Fibroblast of lung (primary cell): ENCODE measurements at regions not wholly inside any gene's neighbourhood (a gene's known extent, or its start where the extent isn't known, plus 50 kb on each side); places are given as distances from the start of the nearest gene placed in this dataset.

Source experiments
- DNase-seq, 2 donors: peaks; one replicate each; pipeline versions ENCODE4 v3.0.0 to v3.0.0-alpha.2; 2010; ENCODE audit warnings: low read depth in 2 of 2
- H2AFZ ChIP-seq: 2 replicates; pipeline ENCODE4 v1.5.1; 2012; ENCODE audit warnings: low read length, control low read depth, inconsistent platforms
- H3K27ac ChIP-seq: 2 replicates; pipeline ENCODE4 v1.5.1; 2011; ENCODE audit warnings: low read length, control low read depth; ENCODE audit not compliant: insufficient read depth
- H3K27me3 ChIP-seq: 2 replicates; pipeline ENCODE4 v1.5.1; 2011; ENCODE audit warnings: mild to moderate bottlenecking, low read length; ENCODE audit not compliant: control insufficient read depth, insufficient read depth
- H3K36me3 ChIP-seq: 2 replicates; pipeline ENCODE4 v1.5.1; 2011; ENCODE audit warnings: low read length; ENCODE audit not compliant: control insufficient read depth, insufficient read depth
- H3K4me1 ChIP-seq: 2 replicates; pipeline ENCODE4 v1.5.1; 2011; ENCODE audit warnings: low read length; ENCODE audit not compliant: control insufficient read depth, insufficient read depth; ENCODE audit errors: extremely low read depth
- H3K4me2 ChIP-seq: 2 replicates; pipeline ENCODE4 v1.5.1; 2011; ENCODE audit warnings: low read length, control low read depth; ENCODE audit not compliant: insufficient read depth; ENCODE audit errors: extremely low read depth
- H3K4me3 ChIP-seq, 4 experiments: fragments of 200-600 bp in 1 of 4; sonication (generic) in 1 of 4; replicated peaks in 1 of 4; 2 replicates each; pipeline ENCODE4 v1.5.1; 2011 to 2016; ENCODE audit warnings: low read length in 4 of 4, low read depth in 3 of 4, mild to moderate bottlenecking in 3 of 4, control low read depth in 2 of 4, inconsistent platforms in 1 of 4, mixed read lengths in 1 of 4; ENCODE audit not compliant: insufficient read depth in 1 of 4; ENCODE audit errors: control extremely low read depth in 1 of 4
- H3K79me2 ChIP-seq: 2 replicates; pipeline ENCODE4 v1.5.1; 2012; ENCODE audit warnings: mild to moderate bottlenecking, low read length, inconsistent platforms; ENCODE audit not compliant: control insufficient read depth, insufficient read depth
- H3K9ac ChIP-seq: 2 replicates; pipeline ENCODE4 v1.5.1; 2011; ENCODE audit warnings: mild to moderate bottlenecking, low read length, control low read depth; ENCODE audit not compliant: insufficient read depth
- H3K9me3 ChIP-seq: 2 replicates; pipeline ENCODE4 v1.5.1; 2012; ENCODE audit warnings: low read depth, low read length; ENCODE audit not compliant: control insufficient read depth, insufficient read depth
- H4K20me1 ChIP-seq: 2 replicates; pipeline ENCODE4 v1.5.1; 2011; ENCODE audit warnings: low read length; ENCODE audit not compliant: control insufficient read depth, insufficient read depth; ENCODE audit errors: extremely low read depth
- EZH2 ChIP-seq: IDR thresholded peaks from 2 replicates; pipeline ENCODE4 v1.5.1; 2012; ENCODE audit warnings: low read length, control low read depth, mild to moderate bottlenecking; ENCODE audit errors: missing control alignments
- TF ChIP-seq, protein P1 (sequence below), 2 donors: IDR thresholded peaks in 1 of 2; conservative IDR thresholded peaks in 1 of 2; 1 replicate in 1 of 2; 2 replicates in 1 of 2; pipeline ENCODE4 v1.5.1; 2011 to 2012; ENCODE audit warnings: low read length in 2 of 2, control low read depth in 1 of 2, inconsistent platforms in 1 of 2, low read depth in 1 of 2, mild to moderate bottlenecking in 1 of 2

DNA sequence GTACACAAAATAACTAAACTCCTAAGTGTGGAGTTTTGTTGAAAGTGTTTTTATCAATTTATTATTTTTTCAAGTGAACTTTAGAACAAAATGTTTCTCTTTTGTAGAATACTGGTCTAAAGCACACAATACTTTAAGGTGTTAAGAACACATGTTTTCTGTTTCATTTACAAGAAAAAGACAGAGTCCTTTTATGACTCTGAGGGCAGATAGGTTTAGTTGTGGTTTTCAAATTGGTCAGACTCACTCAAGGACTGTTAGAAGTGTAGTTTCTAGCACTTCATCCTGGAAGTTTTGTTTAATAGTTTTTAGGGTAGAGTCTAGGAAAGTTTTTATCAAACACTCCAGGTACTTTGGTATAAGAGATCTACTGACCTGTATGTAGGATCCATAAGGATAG, 376.5 kb downstream of the LRRIQ3 start:
- Histone ChIP-seq H3K9me3 (no peaks in the 10 kb centered on the region), H3K27ac (no peak overlapping the region), H3K27me3 (no peaks in the 10 kb centered on the region), H3K9ac (no peak overlapping the region), H3K79me2 (no peaks in the 10 kb centered on the region), H3K36me3 (no peaks in the 10 kb centered on the region), H3K4me3 (no peak overlapping the region), H4K20me1 (no peaks in the 10 kb centered on the region), H2AFZ (no peak overlapping the region), H3K4me2 (no peak overlapping the region), H3K4me1 (no peaks in the 10 kb centered on the region)
- no peak for DNase-seq
- TF ChIP-seq, protein P1, sequence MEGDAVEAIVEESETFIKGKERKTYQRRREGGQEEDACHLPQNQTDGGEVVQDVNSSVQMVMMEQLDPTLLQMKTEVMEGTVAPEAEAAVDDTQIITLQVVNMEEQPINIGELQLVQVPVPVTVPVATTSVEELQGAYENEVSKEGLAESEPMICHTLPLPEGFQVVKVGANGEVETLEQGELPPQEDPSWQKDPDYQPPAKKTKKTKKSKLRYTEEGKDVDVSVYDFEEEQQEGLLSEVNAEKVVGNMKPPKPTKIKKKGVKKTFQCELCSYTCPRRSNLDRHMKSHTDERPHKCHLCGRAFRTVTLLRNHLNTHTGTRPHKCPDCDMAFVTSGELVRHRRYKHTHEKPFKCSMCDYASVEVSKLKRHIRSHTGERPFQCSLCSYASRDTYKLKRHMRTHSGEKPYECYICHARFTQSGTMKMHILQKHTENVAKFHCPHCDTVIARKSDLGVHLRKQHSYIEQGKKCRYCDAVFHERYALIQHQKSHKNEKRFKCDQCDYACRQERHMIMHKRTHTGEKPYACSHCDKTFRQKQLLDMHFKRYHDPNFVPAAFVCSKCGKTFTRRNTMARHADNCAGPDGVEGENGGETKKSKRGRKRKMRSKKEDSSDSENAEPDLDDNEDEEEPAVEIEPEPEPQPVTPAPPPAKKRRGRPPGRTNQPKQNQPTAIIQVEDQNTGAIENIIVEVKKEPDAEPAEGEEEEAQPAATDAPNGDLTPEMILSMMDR (conservative IDR thresholded peaks at IDR 0.05 in 1 of 2, IDR thresholded peaks at IDR 0.05 in 1 of 2; ENCODE audit: low read depth in 1 of 2, low read length in 2 of 2), result no peak
- no peak for TF ChIP-seq EZH2

DNA sequence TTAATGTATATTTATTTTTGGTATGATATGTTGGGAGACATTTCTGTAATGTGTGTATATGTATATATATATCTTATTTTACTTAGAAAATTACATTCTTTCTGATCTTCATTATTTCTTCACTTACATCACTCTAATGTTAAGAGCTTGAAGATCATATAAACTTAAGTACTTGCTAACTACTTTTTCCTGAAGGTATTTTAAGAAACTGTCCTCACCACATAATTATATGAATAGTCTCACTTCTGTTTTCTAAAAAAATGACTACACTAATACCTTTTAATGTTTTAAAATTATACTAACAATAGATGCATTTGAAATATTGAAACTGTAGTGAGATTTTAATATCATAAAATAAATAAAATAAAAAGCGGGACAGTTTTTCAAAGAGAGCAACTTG, 377.1 kb downstream of the LRRIQ3 start:
- H3K79me2 ChIP-seq, result no peaks in the 10 kb centered on the region
- H3K27ac ChIP-seq, result no peak overlapping the region
- no peaks in the 10 kb centered on the region for H3K4me1 ChIP-seq
- H3K4me2 ChIP-seq, result no peak overlapping the region
- no peak for DNase-seq
- no peak for TF ChIP-seq EZH2
- TF ChIP-seq, protein P1 (conservative IDR thresholded peaks at IDR 0.05 in 1 of 2, IDR thresholded peaks at IDR 0.05 in 1 of 2; ENCODE audit: low read depth in 1 of 2, low read length in 2 of 2), result no peak
- H4K20me1 ChIP-seq, result no peaks in the 10 kb centered on the region
- no peak overlapping the region for H2AFZ ChIP-seq
- H3K36me3 ChIP-seq, result no peaks in the 10 kb centered on the region
- no peaks in the 10 kb centered on the region for H3K9me3 ChIP-seq
- H3K4me3 ChIP-seq, result no peak overlapping the region
- no peak overlapping the region for H3K9ac ChIP-seq
- no peaks in the 10 kb centered on the region for H3K27me3 ChIP-seq

DNA sequence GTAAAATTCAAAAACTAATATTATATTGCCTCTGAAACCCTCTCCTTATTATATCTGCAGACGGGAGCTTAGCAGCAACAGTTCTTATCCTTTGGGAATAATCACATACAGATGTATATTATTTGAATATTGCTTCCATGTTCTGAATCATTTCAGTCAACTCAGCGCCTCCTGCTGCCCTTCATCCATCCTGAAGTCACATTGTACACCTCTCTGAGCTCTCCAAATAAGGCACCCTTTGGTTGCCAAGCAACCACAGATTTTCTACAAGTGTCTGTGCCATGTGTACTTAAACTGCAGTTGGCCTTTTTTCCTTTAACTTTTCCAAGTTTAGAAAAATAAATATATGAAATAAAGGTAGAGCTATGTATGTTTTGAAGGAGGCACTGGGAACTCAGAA, 384.3 kb downstream of the LRRIQ3 start:
- TF ChIP-seq, protein P1 (conservative IDR thresholded peaks at IDR 0.05 in 1 of 2, IDR thresholded peaks at IDR 0.05 in 1 of 2; ENCODE audit: low read depth in 1 of 2, low read length in 2 of 2), result no peak
- no peak for TF ChIP-seq EZH2
- no peak overlapping the region for H2AFZ ChIP-seq
- H3K4me3 ChIP-seq, result no peak overlapping the region
- H3K9ac ChIP-seq, result no peak overlapping the region
- H3K9me3 ChIP-seq, result no peaks in the 10 kb centered on the region
- no peaks in the 10 kb centered on the region for H3K79me2 ChIP-seq
- no peak for DNase-seq
- H3K36me3 ChIP-seq, result no peaks in the 10 kb centered on the region
- no peak overlapping the region for H3K4me2 ChIP-seq
- no peaks in the 10 kb centered on the region for H4K20me1 ChIP-seq
- H3K4me1 ChIP-seq, result no peaks in the 10 kb centered on the region
- no peak overlapping the region for H3K27ac ChIP-seq
- H3K27me3 ChIP-seq, result no peaks in the 10 kb centered on the region
